HCT116 (cell line): ENCODE measurements at regions not wholly inside any gene's neighbourhood (a gene's known extent, or its start where the extent isn't known, plus 50 kb on each side); places are given as distances from the start of the nearest gene placed in this dataset.

ENCODE experiments used
- ATAC-seq: fragments of 200-7000 bp; cut with Tn5 transposase; 2 replicates; pipeline ENCODE4 v1.9.1; 2020; ENCODE audit warnings: mild to moderate bottlenecking, moderate library complexity
- BruUV-seq: library from RNA; stranded (reverse); fragments of 400-500 nt; replicated peaks from 2 replicates; lab custom pipeline; 2021; lab: Mats Ljungman, UMichigan
- CTCF ChIA-PET: fragments of 300-600 bp; sonication (Branson Sonifier 250); formaldehyde crosslinking; loops from one replicate; lab custom pipeline; 2021; ENCODE audit warnings: antibody characterized with exemption; lab: Charles Lee
- POLR2A ChIA-PET: fragments of 300-600, 350-600 bp; sonication (Branson Sonifier 250); formaldehyde crosslinking; loops from one replicate; lab custom pipeline; 2021; ENCODE audit warnings: antibody characterized with exemption; lab: Charles Lee
- RAD21 ChIA-PET, 2 experiments: fragments of 300-600 bp; sonication (Branson Sonifier 250); formaldehyde crosslinking; loops; one replicate each; lab custom pipeline; 2023; ENCODE audit warnings: low total read pairs in 2 of 2; ENCODE audit not compliant: uncharacterized antibody in 2 of 2, unreplicated experiment in 2 of 2, low non-redundant PET in 1 of 2; lab: Charles Lee
- DNase-seq: peaks from one replicate; pipeline ENCODE4 v3.0.0-alpha.2; 2010; ENCODE audit warnings: low read depth, low spot score
- H2AFZ ChIP-seq: fragments of 200-600 bp; shearing (Covaris generic), sonication (generic); 2 replicates; pipeline ENCODE4 v1.6.1; 2017; ENCODE audit warnings: low read depth, mixed run types, mixed read lengths, antibody characterized with exemption, low read length; ENCODE audit not compliant: poor library complexity, severe bottlenecking
- H3K27ac ChIP-seq: 2 replicates; pipeline ENCODE4 v1.5.1; 2012; ENCODE audit warnings: low read depth, low read length
- H3K27me3 ChIP-seq: fragments of 200-600 bp; sonication (generic); 2 replicates; pipeline ENCODE4 v1.6.1; 2016; ENCODE audit warnings: mixed run types, low read length, mixed read lengths; ENCODE audit not compliant: insufficient read depth
- H3K36me3 ChIP-seq, 2 experiments: fragments of 200-500 bp in 1 of 2; fragments of 200-600 bp in 1 of 2; sonication (Bioruptor generic) in 1 of 2; sonication (generic) in 1 of 2; 2 replicates each; pipeline versions ENCODE4 v1.5.1 to v1.6.1; 2014 to 2016; ENCODE audit warnings: low read length in 2 of 2, inconsistent platforms in 1 of 2, mixed read lengths in 1 of 2, mixed run types in 1 of 2; ENCODE audit not compliant: insufficient read depth in 2 of 2, control insufficient read depth in 1 of 2
- H3K4me1 ChIP-seq, 2 experiments: fragments of 200-600 bp in 1 of 2; sonication (generic) in 1 of 2; 2 replicates each; pipeline versions ENCODE4 v1.5.1 to v1.6.1; 2012 to 2017; ENCODE audit warnings: low read length in 2 of 2, inconsistent platforms in 1 of 2, mild to moderate bottlenecking in 1 of 2, mixed read lengths in 1 of 2, mixed run types in 1 of 2, moderate library complexity in 1 of 2; ENCODE audit not compliant: insufficient read depth in 2 of 2, control insufficient read depth in 1 of 2
- H3K4me2 ChIP-seq: fragments of 200-600 bp; sonication (generic); 2 replicates; pipeline ENCODE4 v1.6.1; 2017; ENCODE audit warnings: mixed run types, low read length, mixed read lengths
- H3K4me3 ChIP-seq, 2 experiments: fragments of 200-600 bp in 1 of 2; sonication (generic) in 1 of 2; replicated peaks in 1 of 2; 2 replicates each; pipeline ENCODE4 v1.5.1; 2011 to 2016; ENCODE audit warnings: low read length in 2 of 2, control low read depth in 1 of 2, low read depth in 1 of 2, mild to moderate bottlenecking in 1 of 2, mixed read lengths in 1 of 2, mixed run types in 1 of 2
- H3K79me2 ChIP-seq: fragments of 200-600 bp; sonication (generic); 2 replicates; pipeline ENCODE4 v1.6.1; 2017; ENCODE audit warnings: mild to moderate bottlenecking, mixed run types, low read length, moderate library complexity, mixed read lengths; ENCODE audit not compliant: insufficient read depth
- H3K9ac ChIP-seq: fragments of 200-600 bp; sonication (generic); 2 replicates; pipeline ENCODE4 v1.6.1; 2016; ENCODE audit warnings: low read length, mixed read lengths
- H3K9me2 ChIP-seq: fragments of 200-600 bp; sonication (generic), shearing (Covaris generic); 2 replicates; pipeline ENCODE4 v1.6.1; 2017; ENCODE audit warnings: mixed run types, mild to moderate bottlenecking, moderate library complexity; ENCODE audit not compliant: insufficient read depth
- H3K9me3 ChIP-seq, 2 experiments: fragments of 200-500 bp in 1 of 2; fragments of 200-600 bp in 1 of 2; sonication (Bioruptor generic) in 1 of 2; sonication (generic) in 1 of 2; 2 replicates each; pipeline ENCODE4 v1.6.1; 2014 to 2017; ENCODE audit warnings: low read length in 2 of 2, mixed read lengths in 2 of 2, inconsistent platforms in 1 of 2, low read depth in 1 of 2, mild to moderate bottlenecking in 1 of 2, mixed run types in 1 of 2, moderate library complexity in 1 of 2; ENCODE audit not compliant: control insufficient read depth in 1 of 2, insufficient read depth in 1 of 2
- H4K20me1 ChIP-seq: fragments of 200-600 bp; sonication (generic), shearing (Covaris generic); 2 replicates; pipeline ENCODE4 v1.6.1; 2017; ENCODE audit warnings: mixed run types, mild to moderate bottlenecking, moderate library complexity; ENCODE audit not compliant: insufficient read depth
- CEBPB ChIP-seq: IDR thresholded peaks from 2 replicates; pipeline ENCODE4 v1.6.1; 2012; ENCODE audit warnings: low read depth
- CTCF ChIP-seq, 3 experiments: fragments of 200-600 bp in 1 of 3; sonication (generic) in 1 of 3; IDR thresholded peaks in 2 of 3; conservative IDR thresholded peaks in 1 of 3; 2 replicates each; pipeline ENCODE4 v1.5.1; 2012 to 2017; ENCODE audit warnings: low read depth in 2 of 3, low read length in 2 of 3, antibody characterized with exemption in 1 of 3, borderline replicate concordance in 1 of 3, control low read depth in 1 of 3, mild to moderate bottlenecking in 1 of 3, mixed read lengths in 1 of 3, mixed run types in 1 of 3, moderate library complexity in 1 of 3; ENCODE audit not compliant: insufficient read depth in 1 of 3
- ELF1 ChIP-seq: IDR thresholded peaks from 2 replicates; pipeline ENCODE4 v1.6.1; 2012; ENCODE audit warnings: low read depth, borderline replicate concordance
- EZH2 ChIP-seq: fragments of 200-600 bp; sonication (generic); IDR thresholded peaks from 2 replicates; pipeline ENCODE4 v1.6.1; 2017; ENCODE audit warnings: antibody characterized with exemption, mixed run types
- FOSL1 ChIP-seq: IDR thresholded peaks from 2 replicates; pipeline ENCODE4 v1.6.1; 2012; ENCODE audit warnings: low read depth
- RAD21 ChIP-seq: IDR thresholded peaks from 2 replicates; pipeline ENCODE4 v1.6.1; 2012; ENCODE audit warnings: low read depth, mild to moderate bottlenecking
- REST ChIP-seq: IDR thresholded peaks from 2 replicates; pipeline ENCODE4 v1.6.1; 2012; ENCODE audit warnings: low read depth
- SP1 ChIP-seq: IDR thresholded peaks from 2 replicates; pipeline ENCODE4 v1.6.1; 2012; ENCODE audit warnings: low read depth
- SRF ChIP-seq: IDR thresholded peaks from 2 replicates; pipeline ENCODE4 v1.6.1; 2012; ENCODE audit warnings: low read depth
- TCF7L2 ChIP-seq: IDR thresholded peaks from 2 replicates; pipeline ENCODE4 v1.7.0; 2011; ENCODE audit warnings: borderline replicate concordance, inconsistent platforms; ENCODE audit not compliant: insufficient read depth, insufficient read length; ENCODE audit errors: extremely low read depth
- YY1 ChIP-seq: IDR thresholded peaks from 2 replicates; pipeline ENCODE4 v1.6.1; 2011; ENCODE audit warnings: low read length, low read depth, moderate library complexity, mild to moderate bottlenecking; ENCODE audit not compliant: insufficient replicate concordance; ENCODE audit errors: extremely low read depth
- ZFX ChIP-seq: fragments of 450-650 bp; IDR thresholded peaks from 2 replicates; pipeline ENCODE4 v1.6.1; 2017
- ZNF274 ChIP-seq: fragments of 200-500 bp; sonication (Bioruptor generic); IDR thresholded peaks from 2 replicates; pipeline ENCODE4 v1.6.1; 2014; ENCODE audit warnings: mild to moderate bottlenecking, low read depth, low read length, inconsistent platforms
- intact Hi-C: fragments of 100-400 bp; cut with micrococcal nuclease; formaldehyde crosslinking; loops from 2 replicates; pipeline ENCODE4 v1.10.0; 2022

- H3K4me3 ChIP-seq = no peak overlapping the region
- no TSS peak for BruUV-seq
Observed at GRCh38 chr7:1313613-1314012, 80.9 kb downstream of the UNCX start.

GRCh38 chr7:1314021-1314907, 81.6 kb downstream of the UNCX start:
- Histone ChIP-seq H3K9me3 (no peaks in the 10 kb centered on the region), H4K20me1 (no peaks in the 10 kb centered on the region), H3K36me3 (no peaks in the 10 kb centered on the region), H3K27me3 (no peaks in the 10 kb centered on the region), H3K9ac (no peak overlapping the region), H2AFZ (no peak overlapping the region), H3K4me3 (no peak overlapping the region), H3K79me2 (no peaks in the 10 kb centered on the region), H3K4me1 (no peaks in the 10 kb centered on the region), H3K4me2 (no peak overlapping the region), H3K27ac (no peak overlapping the region), H3K9me2 (no peaks in the 10 kb centered on the region)
- ATAC-seq (no peak), DNase-seq (no peak)
- intact Hi-C loops = no loop called here
- no TSS peak for BruUV-seq
- CTCF ChIA-PET = no interaction called here
- POLR2A ChIA-PET = no interaction called here
- RAD21 ChIA-PET = no interaction called here
- TF ChIP-seq RAD21 = no peak
- no peak for TF ChIP-seq ELF1
- no peak for TF ChIP-seq CTCF (IDR thresholded peaks at IDR 0.05 in 2 of 3, conservative IDR thresholded peaks at IDR 0.05 in 1 of 3; ENCODE audit: borderline replicate concordance in 1 of 3, insufficient read depth in 1 of 3, low read depth in 2 of 3, low read length in 2 of 3)
- no peak for TF ChIP-seq SRF
- TF ChIP-seq YY1 = no peak
- no peak for TF ChIP-seq EZH2
- TF ChIP-seq TCF7L2 = no peak
- no peak for TF ChIP-seq ZNF274
- no peak for TF ChIP-seq CEBPB
- TF ChIP-seq REST = no peak
- no peak for TF ChIP-seq FOSL1
- no peak for TF ChIP-seq SP1
- TF ChIP-seq ZFX = no peak

More at GRCh38 chr7:1313613-1314012, 80.9 kb downstream of the UNCX start:
- RAD21 ChIA-PET = no interaction called here
- POLR2A ChIA-PET = no interaction called here
- TF ChIP-seq SRF = no peak
- H3K36me3 ChIP-seq = no peaks in the 10 kb centered on the region
- H3K79me2 ChIP-seq = no peaks in the 10 kb centered on the region
- no peak overlapping the region for H3K4me2 ChIP-seq
- intact Hi-C loops = no loop called here
- H4K20me1 ChIP-seq = no peaks in the 10 kb centered on the region
- ATAC-seq = no peak
- CTCF ChIA-PET = no interaction called here
- no peak overlapping the region for H3K27ac ChIP-seq
- no peaks in the 10 kb centered on the region for H3K9me3 ChIP-seq
- no peak for DNase-seq
- no peaks in the 10 kb centered on the region for H3K9me2 ChIP-seq
- no peaks in the 10 kb centered on the region for H3K27me3 ChIP-seq
- no peak overlapping the region for H3K9ac ChIP-seq
- no peaks in the 10 kb centered on the region for H3K4me1 ChIP-seq
- H2AFZ ChIP-seq = no peak overlapping the region
